Adrenal gland (tissue), 5 donors: ENCODE measurements at regions not wholly inside any gene's neighbourhood (a gene's known extent, or its start where the extent isn't known, plus 50 kb on each side); places are given as distances from the start of the nearest gene placed in this dataset.

Source experiments
- POLR2A ChIP-seq, 2 donors: fragments of 450-650 bp; IDR thresholded peaks; one replicate each; pipeline ENCODE4 v1.6.1; 2017; ENCODE audit warnings: antibody characterized with exemption in 2 of 2, mild to moderate bottlenecking in 2 of 2, moderate library complexity in 1 of 2
- TF ChIP-seq, protein P1 (sequence below), 6 experiments: fragments of 450-650 bp in 4 of 6; fragments of 200-600 bp in 2 of 6; sonication (generic) in 1 of 6; IDR thresholded peaks; 1 replicate in 5 of 6; 2 replicates in 1 of 6; pipeline versions ENCODE4 v1.5.1 to v1.8.0; 2016 to 2021; ENCODE audit warnings: antibody characterized with exemption in 6 of 6, mild to moderate bottlenecking in 2 of 6, moderate library complexity in 1 of 6
- donor health status: DM: no; HTN: no; CAD: no.

GRCh38 chr16:61544165-61544564, 492.1 kb downstream of the CDH8 start:
- TF ChIP-seq POLR2A (IDR thresholded peaks at IDR 0.05): no peak
- TF ChIP-seq, protein P1, sequence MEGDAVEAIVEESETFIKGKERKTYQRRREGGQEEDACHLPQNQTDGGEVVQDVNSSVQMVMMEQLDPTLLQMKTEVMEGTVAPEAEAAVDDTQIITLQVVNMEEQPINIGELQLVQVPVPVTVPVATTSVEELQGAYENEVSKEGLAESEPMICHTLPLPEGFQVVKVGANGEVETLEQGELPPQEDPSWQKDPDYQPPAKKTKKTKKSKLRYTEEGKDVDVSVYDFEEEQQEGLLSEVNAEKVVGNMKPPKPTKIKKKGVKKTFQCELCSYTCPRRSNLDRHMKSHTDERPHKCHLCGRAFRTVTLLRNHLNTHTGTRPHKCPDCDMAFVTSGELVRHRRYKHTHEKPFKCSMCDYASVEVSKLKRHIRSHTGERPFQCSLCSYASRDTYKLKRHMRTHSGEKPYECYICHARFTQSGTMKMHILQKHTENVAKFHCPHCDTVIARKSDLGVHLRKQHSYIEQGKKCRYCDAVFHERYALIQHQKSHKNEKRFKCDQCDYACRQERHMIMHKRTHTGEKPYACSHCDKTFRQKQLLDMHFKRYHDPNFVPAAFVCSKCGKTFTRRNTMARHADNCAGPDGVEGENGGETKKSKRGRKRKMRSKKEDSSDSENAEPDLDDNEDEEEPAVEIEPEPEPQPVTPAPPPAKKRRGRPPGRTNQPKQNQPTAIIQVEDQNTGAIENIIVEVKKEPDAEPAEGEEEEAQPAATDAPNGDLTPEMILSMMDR (IDR thresholded peaks at IDR 0.05): no peak
